Pancreas (tissue), 10 donors: ENCODE measurements at regions not wholly inside any gene's neighbourhood (a gene's known extent, or its start where the extent isn't known, plus 50 kb on each side); places are given as distances from the start of the nearest gene placed in this dataset.

Experiments
- ATAC-seq, 4 donors: fragments of 200-7000 bp; cut with Tn5 transposase; one replicate each; pipeline versions ENCODE4 v1.8.0 to v1.9.1; 2020; ENCODE audit warnings: mild to moderate bottlenecking in 4 of 4, moderate library complexity in 4 of 4
- DNase-seq, 6 donors: peaks; one replicate each; pipeline ENCODE4 v3.0.0-alpha.2; 2020
- FAIRE-seq: peaks from 2 replicates; lab custom pipeline; 2012; peaks lifted over from hg19 to GRCh38; lab: Jason Lieb, UNC
- H3K27ac ChIP-seq, 4 donors: fragments of 200-600 bp; sonication (generic); 1 replicate in 3 of 4; 2 replicates in 1 of 4; pipeline versions ENCODE4 v1.5.0 to v1.8.0; 2020
- H3K27me3 ChIP-seq, 4 donors: fragments of 200-600 bp; one replicate each; pipeline ENCODE4 v1.8.0; 2021
- H3K36me3 ChIP-seq, 3 donors: fragments of 200-600 bp; sonication (generic) in 1 of 3; one replicate each; pipeline versions ENCODE4 v1.5.0 to v1.8.0; 2020 to 2021
- H3K4me1 ChIP-seq, 3 donors: fragments of 200-600 bp; one replicate each; pipeline ENCODE4 v1.8.0; 2021
- H3K4me3 ChIP-seq, 4 donors: fragments of 200-600 bp; sonication (generic) in 2 of 4; one replicate each; pipeline versions ENCODE4 v1.5.0 to v1.8.0; 2020 to 2021
- H3K9me3 ChIP-seq, 4 donors: fragments of 200-600 bp; one replicate each; pipeline ENCODE4 v1.8.0; 2021
- CTCF ChIP-seq, 4 donors: fragments of 200-600 bp; sonication (generic) in 3 of 4; IDR thresholded peaks; one replicate each; pipeline versions ENCODE4 v1.5.0 to v1.8.0; 2021; ENCODE audit warnings: antibody characterized with exemption in 4 of 4
- WGBS, 2 donors: extraction: QIAGEN DNeasy Blood & Tissue Kit; methylation state at CpG; one replicate each; pipeline ENCODE4 v1.1.7; 2013; 5-methylcytosine and 5-hydroxymethylcytosine counted together
- intact Hi-C, 3 donors: fragments of 100-400 bp; cut with DNase I; formaldehyde crosslinking; loops; one replicate each; pipeline versions ENCODE4 v1.11.1 to v1.14.2; 2022
- donor health status: healthy with polysubstance abuse.
- donor health status: DM: no; HTN: no; CAD: no; lungs with moderate emphysema.
- donor health status: DM: no; HTN: no; CAD: no.
- donor health status: control.
- donor health status: control.
- donor health status: Bipolar disorder and iron deficiency.
- donor health status: DM: yes; HTN: yes; CAD: no.
- donor health status: DM: no; HTN: no; CAD: no.
- donor health status: DM: no; HTN: no; CAD: no.
- donor health status: DM: yes; HTN: yes; CAD: no.

GRCh38 chr15:73001840-73002239, 50.4 kb upstream of the NEO1 start:
- Histone ChIP-seq H3K9me3 (no peaks in the 10 kb centered on the region), H3K36me3 (no peaks in the 10 kb centered on the region), H3K27ac (no peak overlapping the region), H3K27me3 (no peaks in the 10 kb centered on the region), H3K4me1 (no peaks in the 10 kb centered on the region), H3K4me3 (no peak overlapping the region)
- ATAC-seq (no peak), DNase-seq (no peak), FAIRE-seq (no peak)
- intact Hi-C loops, result no loop called here
- 93 to 95% methylated on average over 2 of the region's 2 CpGs for WGBS, 2 donors
- TF ChIP-seq CTCF (IDR thresholded peaks at IDR 0.05), result no peak

GRCh38 chr15:73000293-73000692, 52.0 kb upstream of the NEO1 start:
- no peaks in the 10 kb centered on the region for H3K9me3 ChIP-seq
- ATAC-seq (no peak), FAIRE-seq (no peak), DNase-seq (no peak)
- no peak overlapping the region for H3K27ac ChIP-seq
- intact Hi-C loops, result no loop called here
- no peak overlapping the region for H3K4me3 ChIP-seq
- H3K36me3 ChIP-seq, result no peaks in the 10 kb centered on the region
- WGBS, 2 donors, result 43 to 62% methylated on average over 4 of the region's 4 CpGs
- no peaks in the 10 kb centered on the region for H3K4me1 ChIP-seq
- no peaks in the 10 kb centered on the region for H3K27me3 ChIP-seq
- TF ChIP-seq CTCF (IDR thresholded peaks at IDR 0.05), result no peak

GRCh38 chr15:72999586-72999985, 52.7 kb upstream of the NEO1 start:
- FAIRE-seq (no peak), ATAC-seq (no peak), DNase-seq (no peak)
- intact Hi-C loops, result no loop called here
- Histone ChIP-seq H3K36me3 (no peaks in the 10 kb centered on the region), H3K27ac (no peak overlapping the region), H3K4me3 (no peak overlapping the region), H3K4me1 (no peaks in the 10 kb centered on the region), H3K9me3 (no peaks in the 10 kb centered on the region), H3K27me3 (no peaks in the 10 kb centered on the region)
- no peak for TF ChIP-seq CTCF (IDR thresholded peaks at IDR 0.05)
- WGBS, 2 donors, result 77 to 79% methylated on average over 3 of the region's 3 CpGs

GRCh38 chr15:72998681-72999466, 53.4 kb upstream of the NEO1 start:
- WGBS, 2 donors, result 80 to 84% methylated on average over 18 of the region's 18 CpGs

More at GRCh38 chr15:72998681-72999466, 53.4 kb upstream of the NEO1 start:
- FAIRE-seq, result no peak
- intact Hi-C loops, result no loop called here
- Histone ChIP-seq H3K9me3 (no peaks in the 10 kb centered on the region), H3K4me3 (no peak overlapping the region), H3K27ac (no peak overlapping the region), H3K27me3 (no peaks in the 10 kb centered on the region), H3K36me3 (no peaks in the 10 kb centered on the region), H3K4me1 (no peaks in the 10 kb centered on the region)
- no peak for ATAC-seq
- TF ChIP-seq CTCF (IDR thresholded peaks at IDR 0.05), result no peak
- DNase-seq, result no peak
